Ovary (tissue), 3 donors: ENCODE measurements at regions not wholly inside any gene's neighbourhood (a gene's known extent, or its start where the extent isn't known, plus 50 kb on each side); places are given as distances from the start of the nearest gene placed in this dataset.

Experiments used
- POLR2A ChIP-seq: fragments of 450-650 bp; IDR thresholded peaks from one replicate; pipeline ENCODE4 v1.6.1; 2017; ENCODE audit warnings: antibody characterized with exemption, mild to moderate bottlenecking, moderate library complexity
- TF ChIP-seq, protein P1 (sequence below), 3 donors: fragments of 450-650 bp in 2 of 3; fragments of 200-600 bp in 1 of 3; IDR thresholded peaks; one replicate each; pipeline versions ENCODE4 v1.5.1 to v1.8.0; 2016 to 2022; ENCODE audit warnings: antibody characterized with exemption in 3 of 3, mild to moderate bottlenecking in 1 of 3
- donor health status: DM: no; HTN: no; CAD: no.

DNA sequence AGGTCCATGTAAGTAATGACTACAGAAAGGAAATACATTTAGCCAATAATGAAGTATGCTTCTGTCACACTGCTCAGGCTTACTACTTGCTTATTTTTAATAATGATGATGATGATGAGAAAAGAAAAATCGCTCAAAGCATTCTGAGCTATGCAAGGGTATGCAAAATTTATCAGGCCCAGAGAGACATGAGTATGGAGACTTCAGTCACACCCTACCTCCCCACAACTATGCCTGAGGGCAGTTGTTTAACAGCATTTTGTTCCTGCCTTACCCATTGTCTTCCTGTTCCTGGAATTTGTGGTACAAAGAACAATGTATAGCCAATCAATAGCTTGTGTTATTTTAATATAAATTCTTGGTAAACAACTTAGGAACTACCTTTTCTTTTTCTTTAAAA, 232.6 kb upstream of the ZBED5 start:
- TF ChIP-seq, protein P1, sequence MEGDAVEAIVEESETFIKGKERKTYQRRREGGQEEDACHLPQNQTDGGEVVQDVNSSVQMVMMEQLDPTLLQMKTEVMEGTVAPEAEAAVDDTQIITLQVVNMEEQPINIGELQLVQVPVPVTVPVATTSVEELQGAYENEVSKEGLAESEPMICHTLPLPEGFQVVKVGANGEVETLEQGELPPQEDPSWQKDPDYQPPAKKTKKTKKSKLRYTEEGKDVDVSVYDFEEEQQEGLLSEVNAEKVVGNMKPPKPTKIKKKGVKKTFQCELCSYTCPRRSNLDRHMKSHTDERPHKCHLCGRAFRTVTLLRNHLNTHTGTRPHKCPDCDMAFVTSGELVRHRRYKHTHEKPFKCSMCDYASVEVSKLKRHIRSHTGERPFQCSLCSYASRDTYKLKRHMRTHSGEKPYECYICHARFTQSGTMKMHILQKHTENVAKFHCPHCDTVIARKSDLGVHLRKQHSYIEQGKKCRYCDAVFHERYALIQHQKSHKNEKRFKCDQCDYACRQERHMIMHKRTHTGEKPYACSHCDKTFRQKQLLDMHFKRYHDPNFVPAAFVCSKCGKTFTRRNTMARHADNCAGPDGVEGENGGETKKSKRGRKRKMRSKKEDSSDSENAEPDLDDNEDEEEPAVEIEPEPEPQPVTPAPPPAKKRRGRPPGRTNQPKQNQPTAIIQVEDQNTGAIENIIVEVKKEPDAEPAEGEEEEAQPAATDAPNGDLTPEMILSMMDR (IDR thresholded peaks at IDR 0.05): no peak
- TF ChIP-seq POLR2A: no peak
